Glutamatergic neuron (in vitro differentiated cells): ENCODE measurements at regions not wholly inside any gene's neighbourhood (a gene's known extent, or its start where the extent isn't known, plus 50 kb on each side); places are given as distances from the start of the nearest gene placed in this dataset.

ENCODE experiments used
- DNase-seq: peaks from one replicate; pipeline ENCODE4 v3.0.0; 2022
- H3K27ac Mint-ChIP-seq: one replicate; pipeline ENCODE4 v1.8.0; 2020; ENCODE audit warnings: mild to moderate bottlenecking, mixed read lengths, inconsistent platforms; ENCODE audit not compliant: unreplicated experiment
- H3K27me3 Mint-ChIP-seq: one replicate; pipeline ENCODE4 v1.8.0; 2020; ENCODE audit warnings: mild to moderate bottlenecking, moderate library complexity, mixed read lengths, inconsistent platforms; ENCODE audit not compliant: unreplicated experiment
- H3K36me3 Mint-ChIP-seq: one replicate; pipeline ENCODE4 v1.8.0; 2020; ENCODE audit warnings: mild to moderate bottlenecking, mixed read lengths, inconsistent platforms; ENCODE audit not compliant: unreplicated experiment
- H3K4me1 Mint-ChIP-seq: one replicate; pipeline ENCODE4 v1.8.0; 2020; ENCODE audit warnings: mild to moderate bottlenecking, low read depth, mixed read lengths, inconsistent platforms; ENCODE audit not compliant: unreplicated experiment
- H3K4me3 Mint-ChIP-seq: one replicate; pipeline ENCODE4 v1.8.0; 2020; ENCODE audit warnings: mild to moderate bottlenecking, mixed read lengths, inconsistent platforms; ENCODE audit not compliant: unreplicated experiment
- H3K9me3 Mint-ChIP-seq: one replicate; pipeline ENCODE4 v1.8.0; 2020; ENCODE audit warnings: mild to moderate bottlenecking, moderate library complexity, mixed read lengths, inconsistent platforms; ENCODE audit not compliant: unreplicated experiment
- CTCF ChIP-seq: fragments of 200-600 bp; sonication (generic); IDR thresholded peaks from one replicate; pipeline ENCODE4 v1.5.0; 2021; ENCODE audit not compliant: partially characterized antibody, unreplicated experiment

- DNase-seq, result peak; percentile 28
- Mint-ChIP-seq H3K27me3 (peaks cover 9% of the 10 kb centered on the region), H3K4me3 (no peak overlapping the region), H3K9me3 (peaks cover 1% of the 10 kb centered on the region), H3K27ac (no peak overlapping the region), H3K36me3 (no peaks in the 10 kb centered on the region), H3K4me1 (no peaks in the 10 kb centered on the region)
- TF ChIP-seq CTCF, result no peak
Measured at GRCh38 chr22:22348127-22348814, 103.7 kb downstream of the VPREB1 start.

DNA sequence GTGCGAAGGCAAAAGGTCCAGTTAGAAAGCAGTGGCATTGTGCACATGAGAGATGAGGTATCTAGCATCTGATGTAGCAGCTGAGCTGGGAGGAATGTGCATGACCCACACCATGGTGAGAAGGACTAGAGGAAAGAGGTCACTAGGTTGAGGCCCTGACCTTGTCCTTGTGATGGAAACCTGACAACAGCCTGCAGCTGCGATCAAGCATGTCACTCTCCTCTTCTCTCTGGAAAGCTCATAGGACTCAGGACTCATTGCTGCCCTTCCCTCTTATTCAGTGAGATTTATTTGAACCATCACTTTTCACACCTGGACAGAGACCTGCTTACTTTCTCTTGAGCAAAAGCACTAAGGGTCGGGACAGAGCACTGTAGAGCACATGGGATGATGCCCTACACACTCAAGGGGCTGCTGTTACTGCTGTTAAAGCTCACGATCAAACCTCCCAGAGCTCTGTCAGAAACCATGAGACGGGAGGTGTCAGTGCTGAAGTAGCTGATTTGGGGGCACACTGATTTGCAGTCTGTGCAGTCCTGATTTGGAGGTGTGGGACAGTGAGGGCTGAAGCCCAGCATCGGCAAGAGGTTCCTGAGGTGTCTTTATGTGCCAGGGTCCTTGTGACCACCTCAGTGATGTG lies 104.3 kb downstream of the VPREB1 start:
- Mint-ChIP-seq H3K4me3 (no peak overlapping the region), H3K9me3 (peaks cover 1% of the 10 kb centered on the region), H3K27ac (no peak overlapping the region), H3K4me1 (no peaks in the 10 kb centered on the region), H3K36me3 (no peaks in the 10 kb centered on the region), H3K27me3 (peaks cover 11% of the 10 kb centered on the region)
- no peak for TF ChIP-seq CTCF
- DNase-seq, result no peak

DNA sequence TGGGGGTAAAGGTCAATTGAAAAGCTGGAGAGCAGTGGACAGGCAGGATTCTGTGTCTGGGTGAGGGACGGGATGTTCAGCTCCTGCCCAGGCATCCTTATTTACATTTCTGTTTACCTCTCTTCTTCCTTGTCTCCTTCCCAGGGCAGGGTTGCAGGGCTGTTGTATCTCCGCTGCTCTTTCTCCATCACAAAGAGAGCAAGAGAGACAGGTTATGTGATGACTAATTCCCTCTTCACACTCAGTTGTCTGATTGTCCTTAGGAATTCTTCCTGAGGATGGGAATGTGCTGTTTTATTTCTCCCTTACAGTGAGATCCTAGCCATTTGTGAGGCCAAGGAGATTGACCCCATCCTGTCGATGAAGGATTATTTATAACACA lies 104.9 kb downstream of the VPREB1 start:
- H3K27ac Mint-ChIP-seq, result no peak overlapping the region
- peaks cover 12% of the 10 kb centered on the region for H3K27me3 Mint-ChIP-seq
- H3K4me3 Mint-ChIP-seq, result no peak overlapping the region
- no peaks in the 10 kb centered on the region for H3K4me1 Mint-ChIP-seq
- DNase-seq, result no peak
- no peak for TF ChIP-seq CTCF
- peaks cover 1% of the 10 kb centered on the region for H3K9me3 Mint-ChIP-seq
- H3K36me3 Mint-ChIP-seq, result no peaks in the 10 kb centered on the region

DNA sequence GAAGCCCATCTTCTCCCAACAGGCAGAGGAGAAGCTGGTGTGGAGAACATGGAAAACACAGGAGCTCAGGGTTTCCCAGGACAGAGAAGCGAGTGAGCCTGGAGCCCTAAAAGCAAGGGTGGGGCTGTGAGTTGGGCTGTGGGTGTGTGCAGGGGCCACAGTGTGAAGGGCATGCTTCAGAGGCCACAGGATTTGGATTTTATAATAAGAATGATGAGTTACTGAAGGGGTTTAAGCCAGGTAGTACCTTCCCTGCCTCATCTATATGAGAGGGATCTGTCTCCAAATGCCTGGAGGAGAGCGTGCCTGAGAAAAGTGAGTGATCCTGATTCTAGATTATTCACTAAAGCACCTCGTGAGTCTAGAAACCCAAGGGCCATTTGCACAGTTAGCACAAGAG lies 106.8 kb downstream of the VPREB1 start:
- no peak overlapping the region for H3K4me3 Mint-ChIP-seq
- H3K4me1 Mint-ChIP-seq, result no peaks in the 10 kb centered on the region
- H3K27ac Mint-ChIP-seq, result no peak overlapping the region
- no peak for TF ChIP-seq CTCF
- no peak for DNase-seq
- H3K27me3 Mint-ChIP-seq, result peaks cover 19% of the 10 kb centered on the region
- H3K9me3 Mint-ChIP-seq, result peaks cover 4% of the 10 kb centered on the region
- H3K36me3 Mint-ChIP-seq, result no peaks in the 10 kb centered on the region

DNA sequence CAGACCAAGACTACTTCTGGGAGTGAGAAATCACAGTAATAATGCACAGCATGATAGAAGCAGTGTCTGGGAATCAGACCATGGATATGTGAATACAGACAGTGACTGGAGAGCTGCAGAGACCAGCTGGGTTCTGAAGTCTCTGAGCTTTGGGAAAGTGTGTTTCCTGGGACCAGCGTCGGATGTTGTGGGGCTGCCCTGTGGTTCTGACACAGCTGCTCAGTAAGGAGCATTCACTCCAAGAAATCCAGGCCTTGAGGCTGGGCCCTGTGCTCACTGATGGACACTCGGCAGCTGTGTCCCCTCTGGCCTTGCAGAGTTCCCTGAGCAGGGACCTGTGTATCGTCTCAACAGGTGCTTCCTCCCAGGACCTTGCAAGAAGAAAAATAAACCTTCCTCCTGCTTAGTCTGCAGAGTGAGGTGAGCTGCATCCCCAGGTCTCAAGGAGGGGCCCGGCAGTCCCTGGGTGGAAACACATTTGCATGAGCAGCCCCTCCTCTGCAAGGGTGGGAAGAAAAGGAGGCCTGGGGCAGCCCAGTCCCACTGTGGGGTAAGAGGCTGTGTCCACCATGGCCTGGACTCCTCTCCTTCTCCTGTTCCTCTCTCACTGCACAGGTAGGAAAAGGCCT lies 107.9 kb downstream of the VPREB1 start:
- Mint-ChIP-seq H3K9me3 (peaks cover 5% of the 10 kb centered on the region), H3K4me1 (peaks cover 7% of the 10 kb centered on the region), H3K27ac (no peak overlapping the region), H3K4me3 (no peak overlapping the region), H3K27me3 (peaks cover 21% of the 10 kb centered on the region), H3K36me3 (no peaks in the 10 kb centered on the region)
- DNase-seq, result no peak
- no peak for TF ChIP-seq CTCF
